ENCODE measurements at regions not wholly inside any gene's neighbourhood (a gene's known extent, or its start where the extent isn't known, plus 50 kb on each side); places are given as distances from the start of the nearest gene placed in this dataset.

- TF ChIP-seq CTCF (conservative IDR thresholded peaks at IDR 0.05; ENCODE audit: low read depth, low read length) (no peak), EZH2 (IDR thresholded peaks at IDR 0.05; ENCODE audit: borderline replicate concordance, low read depth, low read length, poor library complexity, severe bottlenecking) (no peak)
Measured at GRCh38 chr5:82396396-82396795, 118.2 kb upstream of the RPS23 start.

Measured in A673 (cell line).